PC-9 (cell line): ENCODE measurements at regions not wholly inside any gene's neighbourhood (a gene's known extent, or its start where the extent isn't known, plus 50 kb on each side); places are given as distances from the start of the nearest gene placed in this dataset.

Experiments used
- CTCF ChIP-seq: fragments of 200-600 bp; sonication (generic); conservative IDR thresholded peaks from 2 replicates; pipeline ENCODE4 v1.6.1; 2017; ENCODE audit warnings: mixed run types, antibody characterized with exemption, mild to moderate bottlenecking, moderate library complexity
- EZH2 ChIP-seq: fragments of 200-600 bp; sonication (generic); IDR thresholded peaks from 2 replicates; pipeline ENCODE4 v1.8.0; 2017; ENCODE audit warnings: antibody characterized with exemption, low read depth

- no peak for TF ChIP-seq CTCF
- no peak for TF ChIP-seq EZH2
Measured at GRCh38 chr14:83913476-83913875, 1616.5 kb upstream of the FLRT2 start.
